HL-60 (cell line): ENCODE measurements at regions not wholly inside any gene's neighbourhood (a gene's known extent, or its start where the extent isn't known, plus 50 kb on each side); places are given as distances from the start of the nearest gene placed in this dataset.

Source experiments
- DNase-seq, 2 experiments: peaks; one replicate each; pipeline ENCODE4 v3.0.0-alpha.2; 2010 to 2020; ENCODE audit warnings: low read depth in 1 of 2, low spot score in 1 of 2
- H3K27ac ChIP-seq: fragments of 250-450 bp; sonication (Bioruptor Pico); replicated peaks from 2 replicates; pipeline ENCODE4 v1.5.1; 2020; ENCODE audit warnings: mild to moderate bottlenecking, moderate library complexity
- H3K27me3 ChIP-seq: fragments of 250-450 bp; sonication (Bioruptor Pico); 2 replicates; pipeline ENCODE4 v1.5.1; 2021; ENCODE audit warnings: mild to moderate bottlenecking, moderate library complexity; ENCODE audit not compliant: insufficient read depth, poor library complexity, severe bottlenecking
- H3K4me3 ChIP-seq: replicated peaks from 2 replicates; pipeline ENCODE4 v1.5.1; 2011; ENCODE audit warnings: mild to moderate bottlenecking, control low read depth, low read length; ENCODE audit not compliant: insufficient read depth
- GABPA ChIP-seq: IDR thresholded peaks from 2 replicates; pipeline ENCODE4 v1.6.1; 2012; ENCODE audit warnings: low read depth
- POLR2AphosphoS5 ChIP-seq: IDR thresholded peaks from 2 replicates; pipeline ENCODE4 v1.6.1; 2012; ENCODE audit warnings: low read depth
- SPI1 ChIP-seq: IDR thresholded peaks from 2 replicates; pipeline ENCODE4 v1.6.1; 2012; ENCODE audit warnings: low read depth, mild to moderate bottlenecking, borderline replicate concordance
- TF ChIP-seq, protein P1 (sequence below): IDR thresholded peaks from one replicate; pipeline ENCODE4 v1.5.1; 2011; ENCODE audit warnings: low read length, control low read depth, inconsistent platforms; ENCODE audit not compliant: insufficient read depth
- TF ChIP-seq, protein P2 (sequence below): IDR thresholded peaks from 2 replicates; pipeline ENCODE4 v1.6.1; 2012; ENCODE audit warnings: low read depth; ENCODE audit not compliant: insufficient replicate concordance

DNA sequence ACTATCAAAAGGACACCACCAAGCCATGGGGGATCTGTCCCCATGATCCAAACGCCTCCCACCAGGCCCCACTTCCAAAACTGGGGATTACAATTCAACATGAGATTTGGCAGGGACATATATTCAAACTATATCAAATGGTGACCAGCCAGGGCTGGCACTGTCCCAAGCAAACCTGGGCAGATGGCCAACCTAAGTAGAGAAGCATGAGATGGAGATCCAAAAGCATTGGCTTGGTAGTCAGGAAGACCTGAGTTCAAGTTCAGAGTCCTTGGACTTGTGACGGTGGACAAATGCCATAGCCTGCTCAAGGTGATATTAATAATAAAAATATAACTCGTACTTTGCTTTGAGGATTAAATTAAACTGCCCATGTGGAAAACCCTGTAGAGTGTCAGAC lies 79.2 kb upstream of the HS3ST1 start:
- TF ChIP-seq, protein P1, sequence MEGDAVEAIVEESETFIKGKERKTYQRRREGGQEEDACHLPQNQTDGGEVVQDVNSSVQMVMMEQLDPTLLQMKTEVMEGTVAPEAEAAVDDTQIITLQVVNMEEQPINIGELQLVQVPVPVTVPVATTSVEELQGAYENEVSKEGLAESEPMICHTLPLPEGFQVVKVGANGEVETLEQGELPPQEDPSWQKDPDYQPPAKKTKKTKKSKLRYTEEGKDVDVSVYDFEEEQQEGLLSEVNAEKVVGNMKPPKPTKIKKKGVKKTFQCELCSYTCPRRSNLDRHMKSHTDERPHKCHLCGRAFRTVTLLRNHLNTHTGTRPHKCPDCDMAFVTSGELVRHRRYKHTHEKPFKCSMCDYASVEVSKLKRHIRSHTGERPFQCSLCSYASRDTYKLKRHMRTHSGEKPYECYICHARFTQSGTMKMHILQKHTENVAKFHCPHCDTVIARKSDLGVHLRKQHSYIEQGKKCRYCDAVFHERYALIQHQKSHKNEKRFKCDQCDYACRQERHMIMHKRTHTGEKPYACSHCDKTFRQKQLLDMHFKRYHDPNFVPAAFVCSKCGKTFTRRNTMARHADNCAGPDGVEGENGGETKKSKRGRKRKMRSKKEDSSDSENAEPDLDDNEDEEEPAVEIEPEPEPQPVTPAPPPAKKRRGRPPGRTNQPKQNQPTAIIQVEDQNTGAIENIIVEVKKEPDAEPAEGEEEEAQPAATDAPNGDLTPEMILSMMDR: no peak
- TF ChIP-seq SPI1 (no peak), POLR2AphosphoS5 (no peak), GABPA (no peak)
- TF ChIP-seq, protein P2, sequence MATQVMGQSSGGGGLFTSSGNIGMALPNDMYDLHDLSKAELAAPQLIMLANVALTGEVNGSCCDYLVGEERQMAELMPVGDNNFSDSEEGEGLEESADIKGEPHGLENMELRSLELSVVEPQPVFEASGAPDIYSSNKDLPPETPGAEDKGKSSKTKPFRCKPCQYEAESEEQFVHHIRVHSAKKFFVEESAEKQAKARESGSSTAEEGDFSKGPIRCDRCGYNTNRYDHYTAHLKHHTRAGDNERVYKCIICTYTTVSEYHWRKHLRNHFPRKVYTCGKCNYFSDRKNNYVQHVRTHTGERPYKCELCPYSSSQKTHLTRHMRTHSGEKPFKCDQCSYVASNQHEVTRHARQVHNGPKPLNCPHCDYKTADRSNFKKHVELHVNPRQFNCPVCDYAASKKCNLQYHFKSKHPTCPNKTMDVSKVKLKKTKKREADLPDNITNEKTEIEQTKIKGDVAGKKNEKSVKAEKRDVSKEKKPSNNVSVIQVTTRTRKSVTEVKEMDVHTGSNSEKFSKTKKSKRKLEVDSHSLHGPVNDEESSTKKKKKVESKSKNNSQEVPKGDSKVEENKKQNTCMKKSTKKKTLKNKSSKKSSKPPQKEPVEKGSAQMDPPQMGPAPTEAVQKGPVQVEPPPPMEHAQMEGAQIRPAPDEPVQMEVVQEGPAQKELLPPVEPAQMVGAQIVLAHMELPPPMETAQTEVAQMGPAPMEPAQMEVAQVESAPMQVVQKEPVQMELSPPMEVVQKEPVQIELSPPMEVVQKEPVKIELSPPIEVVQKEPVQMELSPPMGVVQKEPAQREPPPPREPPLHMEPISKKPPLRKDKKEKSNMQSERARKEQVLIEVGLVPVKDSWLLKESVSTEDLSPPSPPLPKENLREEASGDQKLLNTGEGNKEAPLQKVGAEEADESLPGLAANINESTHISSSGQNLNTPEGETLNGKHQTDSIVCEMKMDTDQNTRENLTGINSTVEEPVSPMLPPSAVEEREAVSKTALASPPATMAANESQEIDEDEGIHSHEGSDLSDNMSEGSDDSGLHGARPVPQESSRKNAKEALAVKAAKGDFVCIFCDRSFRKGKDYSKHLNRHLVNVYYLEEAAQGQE: no peak

DNA sequence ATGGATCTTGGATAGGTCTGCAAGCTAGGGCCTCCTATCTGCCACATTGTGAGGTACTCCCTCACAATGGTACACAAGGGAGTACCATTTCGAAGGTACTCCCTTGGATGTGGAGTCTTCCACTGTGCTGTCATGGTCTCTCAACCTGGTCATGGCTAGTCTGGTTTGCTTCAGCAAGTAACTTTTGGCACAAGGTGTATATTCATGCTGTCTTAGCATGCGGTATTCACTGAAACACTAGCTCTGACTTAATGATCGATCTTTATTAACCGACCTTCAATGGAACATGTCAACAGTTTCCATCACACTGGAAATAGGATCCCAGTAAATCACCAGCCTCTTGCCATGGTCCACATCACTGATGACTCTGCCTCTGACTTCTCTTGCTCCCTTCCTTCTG lies 77.5 kb upstream of the HS3ST1 start:
- Histone ChIP-seq H3K27ac (no peak overlapping the region), H3K4me3 (no peak overlapping the region), H3K27me3 (no peaks in the 10 kb centered on the region)
- no peak for DNase-seq
- TF ChIP-seq, protein P1: no peak
- TF ChIP-seq, protein P2: no peak
- TF ChIP-seq POLR2AphosphoS5 (no peak), GABPA (no peak), SPI1 (no peak)

More for the DNA sequence above, 79.2 kb upstream of the HS3ST1 start:
- Histone ChIP-seq H3K27ac (no peak overlapping the region), H3K4me3 (no peak overlapping the region), H3K27me3 (no peaks in the 10 kb centered on the region)
- no peak for DNase-seq

DNA sequence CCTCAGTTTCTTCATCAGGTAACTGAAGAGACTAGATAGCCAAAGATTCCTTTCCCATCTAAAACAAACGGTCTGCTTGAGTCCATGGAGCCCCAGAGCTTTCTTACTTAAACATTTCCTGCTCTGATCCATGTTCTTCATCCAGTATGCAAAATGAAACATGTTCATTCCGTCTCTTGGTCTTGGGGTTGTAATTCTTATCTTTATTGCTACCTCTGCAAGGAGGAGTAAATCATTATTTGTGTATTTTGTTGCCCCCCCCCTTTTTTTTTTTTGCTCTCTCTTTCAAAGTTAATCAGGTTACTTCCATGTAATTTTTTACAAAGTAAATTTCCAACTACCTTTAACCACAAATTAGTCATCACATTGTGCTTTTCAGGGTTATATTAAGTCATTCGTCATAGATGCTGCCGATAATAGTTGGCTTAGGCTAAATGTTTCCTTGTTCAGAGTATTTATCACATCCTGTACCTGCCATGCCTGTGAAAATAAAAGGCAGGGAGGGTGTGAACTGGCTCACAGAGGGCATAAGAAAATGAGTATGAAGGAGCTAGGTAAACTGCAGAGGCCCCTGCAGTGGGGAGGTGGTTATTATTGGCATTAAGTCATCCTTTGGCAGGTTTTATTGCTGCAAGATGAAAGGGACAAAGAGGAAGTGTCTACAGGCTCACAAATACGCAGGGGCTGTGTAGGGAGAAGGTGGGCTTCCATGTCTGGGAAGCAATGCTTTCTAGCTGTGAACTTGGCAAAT lies 76.7 kb upstream of the HS3ST1 start:
- Histone ChIP-seq H3K27ac (no peak overlapping the region), H3K27me3 (no peaks in the 10 kb centered on the region), H3K4me3 (no peak overlapping the region)
- no peak for DNase-seq
- TF ChIP-seq, protein P2: no peak
- TF ChIP-seq POLR2AphosphoS5: no peak
- TF ChIP-seq, protein P1: no peak
- TF ChIP-seq SPI1: no peak
- TF ChIP-seq GABPA: no peak
